HG03280 (cell line): ENCODE measurements at regions not wholly inside any gene's neighbourhood (a gene's known extent, or its start where the extent isn't known, plus 50 kb on each side); places are given as distances from the start of the nearest gene placed in this dataset.

ENCODE experiments used
- ATAC-seq: cut with Tn5 transposase; IDR thresholded peaks from one replicate; pipeline ENCODE4 v1.9.1; 2021; ENCODE audit warnings: mild to moderate bottlenecking, moderate library complexity; ENCODE audit not compliant: unreplicated experiment

GRCh38 chr10:10350050-10350449, 667.6 kb upstream of the CELF2 start:
- no peak for ATAC-seq

GRCh38 chr10:10351451-10351850, 666.2 kb upstream of the CELF2 start:
- no peak for ATAC-seq

GRCh38 chr10:10353326-10353868, 664.3 kb upstream of the CELF2 start:
- ATAC-seq: no peak

- no peak for ATAC-seq
Measured at GRCh38 chr10:10359263-10359662, 658.4 kb upstream of the CELF2 start.

GRCh38 chr10:10361301-10361885, 656.3 kb upstream of the CELF2 start:
- ATAC-seq: no peak

- no peak for ATAC-seq
Measured at GRCh38 chr10:10362800-10363199, 654.9 kb upstream of the CELF2 start.

GRCh38 chr10:10363217-10363616, 654.5 kb upstream of the CELF2 start:
- no peak for ATAC-seq

GRCh38 chr10:10364902-10365301, 652.8 kb upstream of the CELF2 start:
- ATAC-seq: no peak

- no peak for ATAC-seq
Measured at GRCh38 chr10:10365676-10366075, 652.0 kb upstream of the CELF2 start.

GRCh38 chr10:10366836-10367235, 650.8 kb upstream of the CELF2 start:
- ATAC-seq: no peak

GRCh38 chr10:10367264-10367663, 650.4 kb upstream of the CELF2 start:
- ATAC-seq: no peak

- no peak for ATAC-seq
Measured at GRCh38 chr10:10368951-10369576, 648.6 kb upstream of the CELF2 start.

GRCh38 chr10:10385831-10386230, 631.8 kb upstream of the CELF2 start:
- ATAC-seq: no peak

- no peak for ATAC-seq
Measured at GRCh38 chr10:10389182-10389581, 628.5 kb upstream of the CELF2 start.

GRCh38 chr10:10392511-10392910, 625.2 kb upstream of the CELF2 start:
- ATAC-seq: no peak

- no peak for ATAC-seq
Measured at GRCh38 chr10:10394933-10395658, 622.6 kb upstream of the CELF2 start.

GRCh38 chr10:10396601-10397000, 621.1 kb upstream of the CELF2 start:
- no peak for ATAC-seq

GRCh38 chr10:10397906-10398305, 619.8 kb upstream of the CELF2 start:
- ATAC-seq: no peak

GRCh38 chr10:10403762-10404161, 613.9 kb upstream of the CELF2 start:
- ATAC-seq: no peak

- ATAC-seq: no peak
Measured at GRCh38 chr10:10417671-10418070, 600.0 kb upstream of the CELF2 start.

- peak; percentile 94 for ATAC-seq
Measured at GRCh38 chr10:10418387-10418786, 599.3 kb upstream of the CELF2 start.

- ATAC-seq: no peak
Measured at GRCh38 chr10:10421071-10421470, 596.6 kb upstream of the CELF2 start.
